HL-60 (cell line): ENCODE measurements at regions not wholly inside any gene's neighbourhood (a gene's known extent, or its start where the extent isn't known, plus 50 kb on each side); places are given as distances from the start of the nearest gene placed in this dataset.

Source experiments
- DNase-seq, 2 experiments: peaks; one replicate each; pipeline ENCODE4 v3.0.0-alpha.2; 2010 to 2020; ENCODE audit warnings: low read depth in 1 of 2, low spot score in 1 of 2
- H3K27ac ChIP-seq: fragments of 250-450 bp; sonication (Bioruptor Pico); replicated peaks from 2 replicates; pipeline ENCODE4 v1.5.1; 2020; ENCODE audit warnings: mild to moderate bottlenecking, moderate library complexity
- H3K27me3 ChIP-seq: fragments of 250-450 bp; sonication (Bioruptor Pico); 2 replicates; pipeline ENCODE4 v1.5.1; 2021; ENCODE audit warnings: mild to moderate bottlenecking, moderate library complexity; ENCODE audit not compliant: insufficient read depth, poor library complexity, severe bottlenecking
- H3K4me3 ChIP-seq: replicated peaks from 2 replicates; pipeline ENCODE4 v1.5.1; 2011; ENCODE audit warnings: mild to moderate bottlenecking, control low read depth, low read length; ENCODE audit not compliant: insufficient read depth
- GABPA ChIP-seq: IDR thresholded peaks from 2 replicates; pipeline ENCODE4 v1.6.1; 2012; ENCODE audit warnings: low read depth
- POLR2AphosphoS5 ChIP-seq: IDR thresholded peaks from 2 replicates; pipeline ENCODE4 v1.6.1; 2012; ENCODE audit warnings: low read depth
- SPI1 ChIP-seq: IDR thresholded peaks from 2 replicates; pipeline ENCODE4 v1.6.1; 2012; ENCODE audit warnings: low read depth, mild to moderate bottlenecking, borderline replicate concordance
- TF ChIP-seq, protein P1 (sequence below): IDR thresholded peaks from one replicate; pipeline ENCODE4 v1.5.1; 2011; ENCODE audit warnings: low read length, control low read depth, inconsistent platforms; ENCODE audit not compliant: insufficient read depth
- TF ChIP-seq, protein P2 (sequence below): IDR thresholded peaks from 2 replicates; pipeline ENCODE4 v1.6.1; 2012; ENCODE audit warnings: low read depth; ENCODE audit not compliant: insufficient replicate concordance

DNA sequence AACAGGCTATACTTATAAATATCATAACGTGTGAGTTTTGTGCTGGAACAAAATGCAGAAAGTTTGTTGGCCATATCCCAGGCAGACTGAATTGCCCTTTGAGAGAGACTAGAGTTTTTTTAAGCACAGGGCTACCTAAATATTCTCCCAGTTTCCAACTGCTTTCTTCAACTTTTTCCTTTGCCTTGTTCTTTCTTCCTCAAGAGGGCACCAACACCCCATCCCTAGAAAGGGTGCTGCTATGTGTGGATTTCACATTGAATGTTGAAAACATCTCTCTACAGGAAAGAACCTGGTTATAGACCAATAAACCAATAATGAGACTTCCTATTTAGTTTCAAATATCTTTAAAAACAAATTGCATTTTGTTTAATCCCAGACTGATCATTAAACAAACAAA lies 87.9 kb downstream of the ICOS start:
- H3K4me3 ChIP-seq: no peak overlapping the region
- H3K27ac ChIP-seq: no peak overlapping the region
- H3K27me3 ChIP-seq: no peaks in the 10 kb centered on the region
- DNase-seq: no peak
- no peak for TF ChIP-seq SPI1
- TF ChIP-seq, protein P1, sequence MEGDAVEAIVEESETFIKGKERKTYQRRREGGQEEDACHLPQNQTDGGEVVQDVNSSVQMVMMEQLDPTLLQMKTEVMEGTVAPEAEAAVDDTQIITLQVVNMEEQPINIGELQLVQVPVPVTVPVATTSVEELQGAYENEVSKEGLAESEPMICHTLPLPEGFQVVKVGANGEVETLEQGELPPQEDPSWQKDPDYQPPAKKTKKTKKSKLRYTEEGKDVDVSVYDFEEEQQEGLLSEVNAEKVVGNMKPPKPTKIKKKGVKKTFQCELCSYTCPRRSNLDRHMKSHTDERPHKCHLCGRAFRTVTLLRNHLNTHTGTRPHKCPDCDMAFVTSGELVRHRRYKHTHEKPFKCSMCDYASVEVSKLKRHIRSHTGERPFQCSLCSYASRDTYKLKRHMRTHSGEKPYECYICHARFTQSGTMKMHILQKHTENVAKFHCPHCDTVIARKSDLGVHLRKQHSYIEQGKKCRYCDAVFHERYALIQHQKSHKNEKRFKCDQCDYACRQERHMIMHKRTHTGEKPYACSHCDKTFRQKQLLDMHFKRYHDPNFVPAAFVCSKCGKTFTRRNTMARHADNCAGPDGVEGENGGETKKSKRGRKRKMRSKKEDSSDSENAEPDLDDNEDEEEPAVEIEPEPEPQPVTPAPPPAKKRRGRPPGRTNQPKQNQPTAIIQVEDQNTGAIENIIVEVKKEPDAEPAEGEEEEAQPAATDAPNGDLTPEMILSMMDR: peak; percentile 20

DNA sequence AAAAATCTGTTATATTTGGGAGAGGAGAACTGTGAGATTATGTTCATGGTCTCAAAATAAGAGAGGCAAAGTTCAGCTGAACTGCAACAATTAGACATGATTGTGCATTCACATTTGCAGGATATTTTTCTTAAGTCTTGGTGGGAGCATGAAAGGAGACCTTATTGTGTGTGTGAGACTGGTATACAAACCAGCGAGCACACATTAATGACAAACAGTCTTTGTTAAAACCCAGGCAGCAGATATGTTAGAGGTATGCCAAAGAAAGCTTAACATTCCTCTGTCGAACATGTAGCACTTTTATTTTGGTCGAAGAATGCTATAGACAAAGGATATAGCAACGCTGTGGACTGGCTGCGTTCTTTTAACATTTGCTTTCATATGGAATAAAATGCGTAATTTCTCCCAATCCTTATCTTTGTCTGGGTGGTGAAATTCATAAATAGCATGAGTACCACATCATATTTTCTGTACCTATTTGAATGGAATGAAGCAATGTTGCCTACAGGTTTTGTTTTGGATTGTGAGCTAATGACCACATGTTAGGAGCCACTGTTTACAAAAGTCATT lies 88.4 kb downstream of the ICOS start:
- TF ChIP-seq, protein P1: no peak
- TF ChIP-seq POLR2AphosphoS5: no peak
- TF ChIP-seq, protein P2, sequence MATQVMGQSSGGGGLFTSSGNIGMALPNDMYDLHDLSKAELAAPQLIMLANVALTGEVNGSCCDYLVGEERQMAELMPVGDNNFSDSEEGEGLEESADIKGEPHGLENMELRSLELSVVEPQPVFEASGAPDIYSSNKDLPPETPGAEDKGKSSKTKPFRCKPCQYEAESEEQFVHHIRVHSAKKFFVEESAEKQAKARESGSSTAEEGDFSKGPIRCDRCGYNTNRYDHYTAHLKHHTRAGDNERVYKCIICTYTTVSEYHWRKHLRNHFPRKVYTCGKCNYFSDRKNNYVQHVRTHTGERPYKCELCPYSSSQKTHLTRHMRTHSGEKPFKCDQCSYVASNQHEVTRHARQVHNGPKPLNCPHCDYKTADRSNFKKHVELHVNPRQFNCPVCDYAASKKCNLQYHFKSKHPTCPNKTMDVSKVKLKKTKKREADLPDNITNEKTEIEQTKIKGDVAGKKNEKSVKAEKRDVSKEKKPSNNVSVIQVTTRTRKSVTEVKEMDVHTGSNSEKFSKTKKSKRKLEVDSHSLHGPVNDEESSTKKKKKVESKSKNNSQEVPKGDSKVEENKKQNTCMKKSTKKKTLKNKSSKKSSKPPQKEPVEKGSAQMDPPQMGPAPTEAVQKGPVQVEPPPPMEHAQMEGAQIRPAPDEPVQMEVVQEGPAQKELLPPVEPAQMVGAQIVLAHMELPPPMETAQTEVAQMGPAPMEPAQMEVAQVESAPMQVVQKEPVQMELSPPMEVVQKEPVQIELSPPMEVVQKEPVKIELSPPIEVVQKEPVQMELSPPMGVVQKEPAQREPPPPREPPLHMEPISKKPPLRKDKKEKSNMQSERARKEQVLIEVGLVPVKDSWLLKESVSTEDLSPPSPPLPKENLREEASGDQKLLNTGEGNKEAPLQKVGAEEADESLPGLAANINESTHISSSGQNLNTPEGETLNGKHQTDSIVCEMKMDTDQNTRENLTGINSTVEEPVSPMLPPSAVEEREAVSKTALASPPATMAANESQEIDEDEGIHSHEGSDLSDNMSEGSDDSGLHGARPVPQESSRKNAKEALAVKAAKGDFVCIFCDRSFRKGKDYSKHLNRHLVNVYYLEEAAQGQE: no peak
- TF ChIP-seq SPI1: no peak
- TF ChIP-seq GABPA: no peak
- Histone ChIP-seq H3K27ac (no peak overlapping the region), H3K4me3 (no peak overlapping the region), H3K27me3 (no peaks in the 10 kb centered on the region)
- DNase-seq: no peak

DNA sequence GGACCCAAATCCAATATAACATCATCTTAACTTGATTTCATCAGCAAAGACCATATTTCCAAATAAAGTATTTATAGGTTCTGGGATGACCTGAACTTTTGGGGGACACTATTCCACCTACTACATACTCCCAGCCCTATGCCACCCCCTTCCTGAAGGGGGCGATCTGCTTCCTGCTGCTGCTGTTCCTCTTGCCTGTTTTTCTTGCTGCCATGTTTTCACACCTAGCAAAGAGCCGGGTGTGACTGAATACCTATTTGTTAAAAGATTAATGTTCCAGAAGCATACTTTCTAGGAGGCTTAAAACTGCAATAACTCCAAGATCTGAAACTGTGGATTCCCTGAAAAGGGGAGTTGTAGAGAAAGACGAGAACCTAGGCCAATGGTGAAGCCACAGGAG lies 89.7 kb downstream of the ICOS start:
- no peaks in the 10 kb centered on the region for H3K27me3 ChIP-seq
- no peak for DNase-seq
- no peak overlapping the region for H3K27ac ChIP-seq
- no peak overlapping the region for H3K4me3 ChIP-seq
- TF ChIP-seq, protein P2: no peak
- no peak for TF ChIP-seq POLR2AphosphoS5
- no peak for TF ChIP-seq GABPA
- TF ChIP-seq, protein P1: peak; percentile 8
- no peak for TF ChIP-seq SPI1

DNA sequence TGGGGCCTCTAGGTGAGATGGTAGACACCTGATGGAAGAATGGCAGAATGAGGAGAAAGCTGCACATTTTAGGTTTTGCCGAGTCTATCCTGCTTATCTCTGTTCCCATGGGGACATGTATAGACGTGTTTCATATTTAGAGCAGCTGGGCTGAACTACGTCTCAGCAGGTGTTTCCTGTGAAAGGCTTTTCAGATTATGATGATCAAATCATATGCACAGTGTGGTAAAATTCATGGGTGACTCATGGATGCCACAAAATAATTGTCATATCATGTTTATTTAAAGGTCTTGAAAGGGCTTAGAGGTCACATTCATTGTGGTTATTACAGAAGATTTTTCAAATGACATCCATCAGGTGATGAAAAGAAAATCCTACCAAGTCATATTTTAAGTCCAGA lies 90.5 kb downstream of the ICOS start:
- no peak for DNase-seq
- no peaks in the 10 kb centered on the region for H3K27me3 ChIP-seq
- H3K27ac ChIP-seq: no peak overlapping the region
- H3K4me3 ChIP-seq: no peak overlapping the region
- no peak for TF ChIP-seq SPI1
- TF ChIP-seq, protein P1: no peak
- no peak for TF ChIP-seq POLR2AphosphoS5
- no peak for TF ChIP-seq GABPA
- TF ChIP-seq, protein P2: no peak
